GM08714 (cell line): ENCODE measurements at regions not wholly inside any gene's neighbourhood (a gene's known extent, or its start where the extent isn't known, plus 50 kb on each side); places are given as distances from the start of the nearest gene placed in this dataset.

Experiments
- H3K4me3 ChIP-seq: fragments of 200-500 bp; sonication (Bioruptor generic); 2 replicates; pipeline ENCODE4 v1.5.1; 2014; ENCODE audit warnings: mild to moderate bottlenecking, low read length, inconsistent platforms
- ZNF274 ChIP-seq: IDR thresholded peaks from 2 replicates; pipeline ENCODE4 v1.6.1; 2012; ENCODE audit warnings: mild to moderate bottlenecking, low read depth, low read length

DNA sequence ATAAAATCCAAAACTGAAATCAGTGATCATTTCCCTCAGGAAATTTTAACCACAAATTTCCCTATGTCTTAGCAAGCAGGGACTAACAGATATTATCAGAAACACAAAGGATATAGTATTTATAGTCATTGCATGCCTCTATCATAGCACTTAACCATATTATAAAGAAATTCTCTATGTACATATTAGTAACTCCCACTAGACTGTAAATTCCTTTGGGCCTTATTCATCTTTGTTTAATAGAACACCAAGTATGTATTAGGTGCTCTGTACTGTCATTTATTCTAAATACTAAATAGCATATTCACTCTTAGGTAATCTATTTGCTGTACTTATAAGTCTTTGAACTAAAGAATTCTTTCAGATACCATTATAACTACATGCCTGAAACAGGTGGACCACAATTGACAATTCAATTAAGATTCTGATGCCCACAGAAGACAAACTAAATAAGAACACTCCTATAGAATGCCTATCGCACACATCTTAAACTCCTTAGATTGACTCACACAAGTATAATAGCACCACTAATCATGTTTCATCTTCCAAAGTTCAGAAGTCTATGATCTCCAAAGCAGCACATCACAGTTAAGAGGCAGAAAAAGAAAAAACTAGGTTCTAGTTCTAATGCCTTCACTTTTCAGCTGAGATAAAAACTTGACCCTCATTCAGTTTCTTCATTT, 134.1 kb downstream of the FSCB start:
- no peak for TF ChIP-seq ZNF274
- no peak overlapping the region for H3K4me3 ChIP-seq

DNA sequence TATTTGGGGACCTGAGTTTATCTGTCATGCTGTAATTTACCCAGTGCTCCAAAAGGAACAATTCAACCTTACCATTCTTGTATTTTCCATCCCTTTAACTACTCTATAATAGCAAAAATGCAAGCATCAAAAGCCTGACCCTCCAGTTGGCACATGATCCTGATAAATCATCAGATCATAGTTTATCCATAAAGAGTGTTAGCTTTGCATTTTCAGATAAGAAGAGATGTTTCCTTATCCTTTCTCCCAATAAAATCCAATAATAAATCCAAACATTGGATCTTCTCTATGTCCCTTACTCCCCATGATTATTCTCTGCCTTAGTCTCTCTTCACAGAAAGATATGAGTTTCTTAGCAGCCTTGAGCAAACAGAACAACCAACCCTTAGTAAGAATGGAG, 134.9 kb downstream of the FSCB start:
- TF ChIP-seq ZNF274: no peak

DNA sequence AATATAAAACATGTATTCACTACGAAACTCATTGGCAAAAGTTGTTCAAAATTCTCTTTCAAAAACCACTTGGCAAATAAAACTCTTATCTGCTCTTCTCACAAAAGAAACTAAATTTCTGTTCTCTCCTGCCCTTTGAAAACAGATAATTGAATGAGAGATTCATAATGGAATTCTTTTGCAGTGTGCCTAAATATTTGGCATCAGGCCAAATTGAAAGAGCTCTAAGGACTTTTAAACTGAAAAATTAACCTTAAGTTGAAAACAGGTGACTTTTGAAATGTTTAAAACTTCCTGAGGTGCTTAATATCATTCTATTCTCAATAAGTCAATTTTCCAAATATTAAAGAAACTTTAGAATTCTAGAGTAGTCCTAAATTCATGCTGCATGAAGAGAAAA, 136.4 kb downstream of the FSCB start:
- TF ChIP-seq ZNF274: no peak

More for the DNA sequence above, 134.9 kb downstream of the FSCB start:
- H3K4me3 ChIP-seq: no peak overlapping the region

DNA sequence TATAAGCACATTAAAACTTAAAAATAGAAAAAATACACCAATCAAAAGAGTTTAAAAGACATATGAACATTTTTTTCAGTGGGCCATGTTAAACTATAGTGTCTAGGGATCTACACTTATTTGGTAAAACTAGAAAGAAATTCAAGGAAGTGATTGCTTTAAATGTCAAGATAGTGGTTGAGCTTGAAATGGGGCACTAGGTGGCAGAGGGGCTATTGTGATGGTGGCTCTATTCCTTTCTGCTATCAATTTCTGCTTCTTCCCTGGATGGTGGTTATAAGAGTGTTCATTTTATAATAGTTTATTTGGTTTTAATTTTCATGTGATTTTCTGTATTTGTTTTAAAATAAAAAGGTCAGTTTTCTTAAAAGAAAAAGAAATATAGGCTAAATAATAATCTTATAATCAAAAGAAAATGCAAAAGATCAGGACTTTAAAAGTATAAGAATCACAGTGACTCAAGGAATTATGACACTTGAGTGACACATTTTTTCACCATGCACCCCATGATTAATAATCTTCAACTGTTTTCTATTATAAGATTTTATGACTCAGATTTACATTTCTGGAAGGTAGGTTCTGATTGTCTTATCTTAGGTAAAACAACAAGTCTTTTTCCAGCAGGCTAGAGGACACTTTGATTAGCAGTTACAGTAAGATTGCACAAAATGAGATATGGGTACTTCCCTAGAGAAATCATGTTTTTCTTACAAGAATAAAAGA, 137.5 kb downstream of the FSCB start:
- TF ChIP-seq ZNF274: no peak
- no peak overlapping the region for H3K4me3 ChIP-seq

More for the DNA sequence above, 136.4 kb downstream of the FSCB start:
- no peak overlapping the region for H3K4me3 ChIP-seq

DNA sequence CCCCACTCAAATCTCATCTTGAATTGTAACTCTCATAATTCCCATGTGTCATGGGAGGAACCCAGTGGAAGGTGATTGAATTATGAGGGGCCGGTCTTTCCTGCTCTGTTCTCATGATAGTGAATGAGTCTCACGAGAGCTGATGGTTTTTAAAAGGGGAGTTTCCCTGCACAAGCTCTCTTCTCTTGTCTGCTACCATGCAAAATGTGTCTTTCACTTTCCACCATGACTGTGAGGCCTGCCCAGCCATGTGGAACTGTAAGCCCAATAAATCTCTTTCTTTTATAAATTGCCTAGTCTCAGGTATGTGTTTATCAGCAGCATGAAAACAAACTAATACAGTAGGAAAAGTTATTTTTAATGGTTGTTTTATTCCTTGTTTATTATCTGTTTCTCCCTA, 146.0 kb downstream of the FSCB start:
- no peak overlapping the region for H3K4me3 ChIP-seq
- no peak for TF ChIP-seq ZNF274

DNA sequence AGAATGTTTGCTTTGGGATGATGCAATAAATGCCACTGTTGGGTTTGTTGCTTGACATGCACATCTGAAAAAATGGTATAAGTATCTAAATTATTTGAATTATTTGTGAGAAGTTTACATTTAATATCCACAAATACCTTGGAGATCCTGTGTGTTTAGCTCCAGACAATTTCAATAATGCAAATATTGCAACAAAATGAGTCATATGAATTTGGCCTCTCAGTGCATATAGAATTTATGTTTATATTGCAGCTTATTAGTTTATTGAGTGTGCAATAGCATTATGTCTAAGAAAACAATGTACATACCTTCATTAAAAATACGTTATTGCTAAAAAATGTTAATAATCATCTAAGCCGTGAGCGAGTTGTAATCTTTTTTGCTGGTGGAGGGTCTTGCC, 153.3 kb downstream of the FSCB start:
- no peak for TF ChIP-seq ZNF274
- no peak overlapping the region for H3K4me3 ChIP-seq

DNA sequence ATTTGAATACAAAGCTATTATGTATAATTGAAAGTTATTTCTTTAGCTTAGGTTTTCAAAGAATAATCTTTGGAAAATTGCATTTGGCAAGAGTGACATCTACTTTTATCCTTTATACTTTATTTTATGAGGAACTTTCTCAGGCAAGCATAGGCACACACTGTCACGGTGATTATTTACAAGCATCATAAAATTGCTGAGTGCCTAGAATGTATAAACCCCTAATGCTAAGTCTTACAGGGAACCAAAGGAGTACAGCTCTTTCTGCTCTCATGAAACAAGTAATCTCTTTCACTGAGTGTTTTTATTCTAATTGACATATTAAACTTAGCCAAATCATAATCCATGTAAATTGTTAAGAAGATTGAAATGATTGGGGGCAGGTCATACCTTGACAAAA, 154.9 kb downstream of the FSCB start:
- TF ChIP-seq ZNF274: no peak
- H3K4me3 ChIP-seq: no peak overlapping the region

DNA sequence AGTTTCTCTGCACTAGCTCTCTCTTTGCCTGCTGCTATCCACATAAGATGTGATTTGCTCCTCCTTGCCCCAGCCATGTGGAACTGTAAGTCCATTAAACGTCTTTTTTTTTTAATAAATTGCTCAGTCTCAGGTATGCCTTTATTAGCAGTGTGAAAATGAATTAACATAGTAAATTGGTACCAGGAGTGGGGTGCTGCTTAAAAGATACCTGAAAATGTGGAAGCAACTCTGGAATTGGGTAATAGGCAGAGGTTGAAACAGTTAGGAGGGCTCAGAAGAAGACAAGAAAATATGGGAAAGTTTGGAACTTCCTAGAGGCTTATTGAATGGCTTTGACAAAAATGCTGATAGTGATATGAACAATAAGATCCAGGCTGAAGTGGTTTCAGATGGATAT, 159.8 kb downstream of the FSCB start:
- TF ChIP-seq ZNF274: no peak
- no peak overlapping the region for H3K4me3 ChIP-seq

DNA sequence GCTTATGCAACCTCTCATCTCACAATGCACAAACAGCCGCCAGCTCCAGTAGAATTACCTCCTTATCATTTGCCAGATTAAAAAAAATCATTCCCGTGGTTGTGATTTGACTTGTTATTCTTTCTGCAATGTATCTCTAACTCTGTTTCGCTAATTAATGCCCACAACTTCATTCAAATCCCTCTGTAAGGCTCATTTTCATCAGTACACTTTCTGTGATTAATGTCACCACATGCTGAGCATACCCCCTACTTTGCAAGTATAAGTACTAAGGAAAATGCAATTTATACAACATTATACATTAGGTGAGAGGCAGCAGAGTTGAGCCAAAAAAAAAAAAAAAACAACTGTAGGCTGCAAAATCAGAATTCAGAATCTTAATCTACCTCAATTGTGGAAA, 166.0 kb downstream of the FSCB start:
- TF ChIP-seq ZNF274: no peak
- no peak overlapping the region for H3K4me3 ChIP-seq

DNA sequence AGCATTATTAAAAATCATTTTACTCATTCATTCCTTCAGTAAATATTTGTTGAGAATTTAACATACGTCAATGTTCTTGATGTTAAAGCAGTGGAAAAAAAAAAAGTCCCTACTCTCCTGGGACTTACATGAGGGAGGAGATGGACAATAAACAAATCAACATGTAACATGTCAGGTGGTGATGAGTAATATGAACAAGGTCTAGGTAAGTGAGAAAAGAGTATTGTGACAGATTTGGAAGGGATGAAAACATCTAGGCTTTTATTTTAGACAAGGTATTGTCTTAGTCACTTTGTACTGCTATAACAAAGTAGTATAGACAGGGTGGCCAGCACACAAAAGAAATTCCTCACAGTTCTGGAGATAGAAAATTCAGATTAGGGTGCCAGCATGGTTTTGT, 167.2 kb downstream of the FSCB start:
- H3K4me3 ChIP-seq: no peak overlapping the region
- TF ChIP-seq ZNF274: no peak

DNA sequence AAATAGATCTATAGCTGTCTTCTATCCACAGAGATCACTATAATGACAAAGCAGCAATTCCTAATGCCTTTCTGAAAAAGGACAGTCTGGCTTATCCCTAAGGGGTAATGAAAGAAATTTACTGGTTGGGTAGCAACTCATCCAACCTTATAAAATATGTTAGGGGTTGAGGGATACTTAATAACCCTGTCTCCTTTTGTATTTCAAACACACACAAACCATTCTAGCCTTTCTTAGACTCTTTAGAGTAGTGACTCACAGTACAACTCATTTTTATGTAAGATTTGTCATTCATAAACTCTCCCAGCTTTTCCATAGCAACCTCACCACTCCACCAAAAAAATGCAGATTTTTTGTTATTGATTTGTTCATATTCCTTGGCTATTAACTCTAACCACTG, 167.9 kb downstream of the FSCB start:
- no peak for TF ChIP-seq ZNF274
- no peak overlapping the region for H3K4me3 ChIP-seq

DNA sequence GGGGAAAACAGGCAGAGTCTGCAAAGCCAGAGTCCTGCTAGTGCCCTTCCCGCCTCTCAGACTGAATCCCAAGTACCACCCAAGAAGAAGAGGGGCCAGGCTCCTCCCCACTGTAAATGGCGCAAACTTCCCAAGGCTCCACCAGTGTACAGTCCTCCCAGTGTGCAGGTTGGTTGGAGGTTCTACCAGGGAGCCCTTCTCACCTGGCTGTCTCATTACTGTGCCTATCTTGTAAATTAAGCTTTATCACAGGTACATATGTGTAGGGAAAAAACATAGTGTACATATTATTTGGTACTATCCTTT, 189.7 kb downstream of the FSCB start:
- no peak overlapping the region for H3K4me3 ChIP-seq
- TF ChIP-seq ZNF274: no peak

DNA sequence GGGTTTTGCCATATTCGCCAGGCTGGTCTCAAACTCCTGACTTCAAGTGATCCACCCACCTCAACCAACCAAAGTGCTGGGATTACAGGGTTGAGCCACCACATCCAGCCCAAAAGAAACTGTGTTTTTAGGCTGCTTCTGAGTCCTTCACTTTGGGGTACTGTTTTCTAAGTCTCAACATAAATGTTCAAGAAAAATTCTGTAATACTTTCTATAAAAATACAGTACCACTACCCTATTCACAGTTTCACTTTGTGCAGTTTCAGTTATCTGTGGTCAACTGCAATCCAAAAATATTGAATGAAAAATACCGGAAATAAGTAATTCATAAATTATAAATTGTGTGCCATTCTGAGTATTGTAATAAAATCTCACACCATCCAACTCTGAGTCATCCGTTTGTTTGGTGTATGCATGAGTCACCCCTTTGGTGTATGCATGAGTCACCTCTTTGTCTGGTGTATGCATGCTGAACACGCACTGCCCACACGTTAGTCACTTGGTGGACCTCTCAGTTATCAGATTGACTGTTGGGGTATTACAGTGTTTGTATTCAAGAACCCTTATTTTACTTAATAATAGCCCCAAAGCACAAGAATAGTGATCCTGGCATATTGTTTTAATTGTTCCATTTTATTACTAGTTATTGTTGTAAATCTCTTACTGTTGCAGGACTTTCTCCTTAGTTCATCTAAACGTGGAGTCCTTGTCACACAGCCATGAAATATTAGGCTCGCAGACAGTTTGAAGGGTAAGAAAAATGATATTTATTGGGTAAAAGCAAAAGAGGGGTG, 190.2 kb downstream of the FSCB start:
- no peak overlapping the region for H3K4me3 ChIP-seq
- TF ChIP-seq ZNF274: no peak

DNA sequence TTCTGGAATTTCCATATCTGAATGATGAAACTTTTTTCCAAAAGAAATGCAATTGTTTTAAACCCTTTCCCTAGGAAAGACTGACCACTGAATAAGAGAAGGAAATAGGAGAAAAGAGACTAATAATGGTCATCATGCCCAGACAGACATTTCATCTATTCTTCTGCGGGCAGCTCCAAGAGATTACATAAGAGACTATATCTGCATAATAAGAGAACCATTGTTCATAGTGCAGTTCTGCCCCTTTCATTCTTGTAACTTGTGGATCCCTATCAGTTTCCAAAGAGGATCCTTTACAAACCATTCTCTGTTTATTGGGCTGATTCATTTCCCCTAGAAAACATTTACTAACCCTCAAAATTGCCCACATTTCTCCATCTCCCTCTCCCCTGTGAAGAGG, 197.8 kb downstream of the FSCB start:
- TF ChIP-seq ZNF274: no peak
- H3K4me3 ChIP-seq: no peak overlapping the region

DNA sequence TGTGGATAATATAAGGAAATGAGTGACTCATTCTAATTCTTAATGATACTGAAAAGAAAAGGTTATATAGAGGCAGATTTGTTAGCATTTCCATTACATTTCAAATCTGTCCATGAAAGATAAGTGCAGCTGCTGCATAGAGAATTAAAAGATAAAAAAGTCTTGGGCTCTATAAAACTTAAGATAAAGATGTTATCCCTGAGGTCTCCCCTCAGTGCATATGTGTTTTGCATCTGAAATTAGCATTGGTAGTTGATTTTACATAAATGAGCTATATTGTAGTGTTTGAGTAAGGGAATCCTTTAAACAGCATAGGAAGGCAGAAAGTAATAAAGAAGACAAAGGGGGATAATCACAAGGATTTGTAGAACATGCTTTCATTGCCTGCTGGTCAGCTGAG, 206.2 kb downstream of the FSCB start:
- no peak overlapping the region for H3K4me3 ChIP-seq
- no peak for TF ChIP-seq ZNF274
